DOHH2 (cell line): ENCODE measurements at regions not wholly inside any gene's neighbourhood (a gene's known extent, or its start where the extent isn't known, plus 50 kb on each side); places are given as distances from the start of the nearest gene placed in this dataset.

Source experiments
- EZH2phosphoT487 ChIP-seq: fragments of 200-600 bp; sonication (generic); IDR thresholded peaks from 2 replicates; pipeline ENCODE4 v1.6.1; 2017; ENCODE audit warnings: borderline replicate concordance, mild to moderate bottlenecking, antibody characterized with exemption, low read length, moderate library complexity, mixed read lengths
- TF ChIP-seq, protein P1 (sequence below): fragments of 200-600 bp; sonication (generic); IDR thresholded peaks from one replicate; pipeline ENCODE4 v1.5.1; 2014; ENCODE audit warnings: antibody characterized with exemption, mild to moderate bottlenecking, low read depth, low read length; ENCODE audit not compliant: poor library complexity, severe bottlenecking

DNA sequence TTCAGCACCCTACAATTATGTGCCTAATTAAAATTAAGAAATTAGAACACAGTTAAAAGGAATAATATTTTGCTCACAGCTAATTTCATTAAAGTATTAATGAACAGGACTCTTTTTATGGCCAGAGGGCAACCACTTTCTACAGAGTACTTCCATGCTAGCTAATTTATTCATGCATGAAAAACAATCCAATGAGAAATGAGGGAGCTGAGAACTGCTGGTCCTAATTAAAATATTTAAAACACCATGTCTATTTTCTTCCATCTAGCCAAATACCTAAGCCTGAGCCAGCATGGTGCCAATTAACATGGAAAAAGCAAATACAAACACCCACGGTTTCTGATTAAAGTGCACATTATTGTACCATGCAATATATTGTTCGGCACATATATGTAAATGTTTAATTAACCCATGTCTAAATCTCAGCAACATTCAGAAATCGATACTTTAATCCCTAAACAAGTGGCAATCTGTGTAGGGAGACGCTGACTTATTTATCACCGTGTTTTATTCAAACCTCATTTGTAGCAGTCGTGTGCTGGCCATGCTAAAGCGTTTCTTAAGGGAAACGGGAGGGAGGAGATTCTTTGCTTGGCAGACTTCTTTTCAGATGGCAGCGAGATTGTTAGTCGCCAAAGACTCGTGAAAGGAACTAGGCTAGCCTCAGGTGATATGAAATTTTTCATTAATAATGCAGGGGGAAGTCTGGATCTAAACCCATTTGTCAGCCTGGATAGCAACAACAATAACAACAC, 193.5 kb downstream of the ANXA2 start:
- TF ChIP-seq, protein P1, sequence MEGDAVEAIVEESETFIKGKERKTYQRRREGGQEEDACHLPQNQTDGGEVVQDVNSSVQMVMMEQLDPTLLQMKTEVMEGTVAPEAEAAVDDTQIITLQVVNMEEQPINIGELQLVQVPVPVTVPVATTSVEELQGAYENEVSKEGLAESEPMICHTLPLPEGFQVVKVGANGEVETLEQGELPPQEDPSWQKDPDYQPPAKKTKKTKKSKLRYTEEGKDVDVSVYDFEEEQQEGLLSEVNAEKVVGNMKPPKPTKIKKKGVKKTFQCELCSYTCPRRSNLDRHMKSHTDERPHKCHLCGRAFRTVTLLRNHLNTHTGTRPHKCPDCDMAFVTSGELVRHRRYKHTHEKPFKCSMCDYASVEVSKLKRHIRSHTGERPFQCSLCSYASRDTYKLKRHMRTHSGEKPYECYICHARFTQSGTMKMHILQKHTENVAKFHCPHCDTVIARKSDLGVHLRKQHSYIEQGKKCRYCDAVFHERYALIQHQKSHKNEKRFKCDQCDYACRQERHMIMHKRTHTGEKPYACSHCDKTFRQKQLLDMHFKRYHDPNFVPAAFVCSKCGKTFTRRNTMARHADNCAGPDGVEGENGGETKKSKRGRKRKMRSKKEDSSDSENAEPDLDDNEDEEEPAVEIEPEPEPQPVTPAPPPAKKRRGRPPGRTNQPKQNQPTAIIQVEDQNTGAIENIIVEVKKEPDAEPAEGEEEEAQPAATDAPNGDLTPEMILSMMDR: no peak
- TF ChIP-seq EZH2phosphoT487: no peak
